ENCODE measurements at regions not wholly inside any gene's neighbourhood (a gene's known extent, or its start where the extent isn't known, plus 50 kb on each side); places are given as distances from the start of the nearest gene placed in this dataset.

GRCh38 chr7:4438723-4439245 lies 243.3 kb upstream of the FOXK1 start:
- TF ChIP-seq MAX (IDR thresholded peaks at IDR 0.05; ENCODE audit: low read depth, low read length) (no peak), CTCF (IDR thresholded peaks at IDR 0.05; ENCODE audit: low read depth, low read length) (no peak), MYC (IDR thresholded peaks at IDR 0.05; ENCODE audit: low read depth, low read length) (no peak), POLR2A (IDR thresholded peaks at IDR 0.05; ENCODE audit: extremely low read depth, insufficient read length) (no peak)
- no peak for DNase-seq (ENCODE audit: low read depth)
- H3K4me3 ChIP-seq (ENCODE audit: low read depth, low read length), result no peak overlapping the region

- TF ChIP-seq CTCF (IDR thresholded peaks at IDR 0.05; ENCODE audit: low read depth, low read length) (no peak), POLR2A (IDR thresholded peaks at IDR 0.05; ENCODE audit: extremely low read depth, insufficient read length) (no peak), MYC (IDR thresholded peaks at IDR 0.05; ENCODE audit: low read depth, low read length) (no peak), MAX (IDR thresholded peaks at IDR 0.05; ENCODE audit: low read depth, low read length) (no peak)
- no peak overlapping the region for H3K4me3 ChIP-seq (ENCODE audit: low read depth, low read length)
- no peak for DNase-seq (ENCODE audit: low read depth)
Measured at GRCh38 chr7:4439444-4439843, 242.7 kb upstream of the FOXK1 start.

- H3K4me3 ChIP-seq (ENCODE audit: low read depth, low read length), result no peak overlapping the region
- no peak for DNase-seq (ENCODE audit: low read depth)
- TF ChIP-seq MYC (IDR thresholded peaks at IDR 0.05; ENCODE audit: low read depth, low read length), result no peak
Measured at GRCh38 chr7:4444106-4444505, 238.0 kb upstream of the FOXK1 start.

- DNase-seq (ENCODE audit: low read depth), result no peak
- H3K4me3 ChIP-seq (ENCODE audit: low read depth, low read length), result no peak overlapping the region
- TF ChIP-seq POLR2A (IDR thresholded peaks at IDR 0.05; ENCODE audit: extremely low read depth, insufficient read length) (no peak), MAX (IDR thresholded peaks at IDR 0.05; ENCODE audit: low read depth, low read length) (no peak), CTCF (IDR thresholded peaks at IDR 0.05; ENCODE audit: low read depth, low read length) (no peak)
Measured at GRCh38 chr7:4445777-4446176, 236.3 kb upstream of the FOXK1 start.

GRCh38 chr7:4449263-4449662 lies 232.8 kb upstream of the FOXK1 start:
- no peak for DNase-seq (ENCODE audit: low read depth)
- H3K4me3 ChIP-seq (ENCODE audit: low read depth, low read length), result no peak overlapping the region
- TF ChIP-seq MAX (IDR thresholded peaks at IDR 0.05; ENCODE audit: low read depth, low read length), result no peak
- no peak for TF ChIP-seq CTCF (IDR thresholded peaks at IDR 0.05; ENCODE audit: low read depth, low read length)

- DNase-seq (ENCODE audit: low read depth), result no peak
- H3K4me3 ChIP-seq (ENCODE audit: low read depth, low read length), result no peak overlapping the region
- TF ChIP-seq POLR2A (IDR thresholded peaks at IDR 0.05; ENCODE audit: extremely low read depth, insufficient read length), result no peak
- no peak for TF ChIP-seq MYC (IDR thresholded peaks at IDR 0.05; ENCODE audit: low read depth, low read length)
- TF ChIP-seq MAX (IDR thresholded peaks at IDR 0.05; ENCODE audit: low read depth, low read length), result no peak
- peak; percentile 14 for TF ChIP-seq CTCF (IDR thresholded peaks at IDR 0.05; ENCODE audit: low read depth, low read length)
Measured at GRCh38 chr7:4450483-4450882, 231.6 kb upstream of the FOXK1 start.

Data from NB4 (cell line).